HAP-1 (cell line): ENCODE measurements at regions not wholly inside any gene's neighbourhood (a gene's known extent, or its start where the extent isn't known, plus 50 kb on each side); places are given as distances from the start of the nearest gene placed in this dataset.
"Not testable (repeated sequence)": the region's sequence is repeated elsewhere in the genome, so short reads cannot be mapped to it uniquely, and the experiment has no call there.

Source experiments
- DNase-seq, 2 experiments: peaks; one replicate each; pipeline ENCODE4 v3.0.0-alpha.2; 2016 to 2020; ENCODE audit warnings: low spot score in 2 of 2
- H3K27me3 ChIP-seq: fragments of 250-450 bp; sonication (Bioruptor Pico); 2 replicates; pipeline ENCODE4 v1.5.1; 2020; ENCODE audit warnings: low read depth, mild to moderate bottlenecking, moderate library complexity
- H3K36me3 ChIP-seq: fragments of 250-450 bp; sonication (Bioruptor Pico); replicated peaks from 2 replicates; pipeline ENCODE4 v1.5.1; 2020; ENCODE audit warnings: mild to moderate bottlenecking
- H3K4me1 ChIP-seq: fragments of 250-450 bp; sonication (Bioruptor Pico); 2 replicates; pipeline ENCODE4 v1.5.1; 2020; ENCODE audit warnings: mild to moderate bottlenecking
- H3K4me3 ChIP-seq: fragments of 250-450 bp; sonication (Bioruptor Pico); 2 replicates; pipeline ENCODE4 v1.5.1; 2020; ENCODE audit warnings: mild to moderate bottlenecking, moderate library complexity
- H3K9me3 ChIP-seq: fragments of 250-450 bp; sonication (Bioruptor Pico); 2 replicates; pipeline ENCODE4 v1.5.1; 2020; ENCODE audit warnings: mild to moderate bottlenecking, moderate library complexity
- in situ Hi-C: fragments of 300-500 bp; cut with MboI; formaldehyde crosslinking; loops from 3 replicates; pipeline ENCODE4 v1.14.3; 2020; ENCODE audit warnings: low sequenced_read_pairs, inconsistent platforms, mixed read lengths

DNA sequence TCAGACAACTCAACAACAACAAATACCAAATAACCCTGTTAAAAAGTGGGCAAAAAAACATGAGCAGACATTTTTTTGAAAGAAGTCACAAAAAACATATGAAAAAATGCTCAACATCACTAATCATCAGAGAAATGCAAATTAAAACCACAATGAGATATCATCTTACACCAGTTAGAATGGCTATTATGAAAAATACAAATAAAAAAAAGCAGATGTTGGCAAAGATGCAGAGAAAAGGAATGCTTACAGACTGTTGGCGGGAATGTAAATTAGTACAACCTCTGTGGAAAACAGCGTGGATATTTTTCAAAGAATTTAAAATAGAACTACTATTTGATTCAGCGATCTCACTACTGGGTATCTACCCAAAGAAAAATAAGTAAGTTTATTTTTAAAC, 114.0 kb downstream of the SLC38A4 start:
- in situ Hi-C loops = no loop called here
- H3K4me3 ChIP-seq = no peak overlapping the region
- no peaks in the 10 kb centered on the region for H3K27me3 ChIP-seq
- DNase-seq = no peak
- no peaks in the 10 kb centered on the region for H3K9me3 ChIP-seq
- H3K4me1 ChIP-seq = no peaks in the 10 kb centered on the region
- no peaks in the 10 kb centered on the region for H3K36me3 ChIP-seq

DNA sequence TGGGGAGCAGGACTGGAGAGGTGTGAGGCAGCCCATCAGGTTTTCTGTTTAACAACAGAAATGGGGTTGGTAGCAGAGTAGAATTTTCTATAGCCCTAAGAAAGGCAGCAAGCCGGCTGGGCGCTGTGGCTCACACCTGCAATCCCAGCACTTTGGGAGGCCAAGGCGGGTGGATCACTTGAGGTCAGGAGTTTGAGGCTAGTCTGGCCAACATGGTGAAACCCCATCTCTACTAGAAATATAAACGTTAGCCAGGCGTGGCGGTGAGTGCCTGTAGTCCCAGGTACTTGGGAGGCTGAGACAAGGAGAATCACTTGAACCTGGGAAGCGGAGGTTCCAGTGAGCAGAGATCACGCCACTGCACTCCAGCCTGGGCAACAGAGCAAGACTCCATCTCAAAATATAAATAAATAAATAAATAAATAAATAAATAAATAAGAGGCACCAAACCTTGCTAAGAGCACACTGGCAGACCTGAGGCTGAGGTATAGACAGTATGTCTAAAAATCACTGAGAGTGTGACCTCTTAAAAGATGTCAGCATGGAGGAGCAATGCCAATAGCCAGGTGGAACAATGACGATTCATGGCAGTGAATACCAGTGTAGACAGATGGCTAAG, 115.6 kb downstream of the SLC38A4 start:
- in situ Hi-C loops = no loop called here
- H3K36me3 ChIP-seq = no peaks in the 10 kb centered on the region
- no peak overlapping the region for H3K4me3 ChIP-seq
- no peaks in the 10 kb centered on the region for H3K27me3 ChIP-seq
- no peaks in the 10 kb centered on the region for H3K4me1 ChIP-seq
- DNase-seq = no peak
- H3K9me3 ChIP-seq = no peaks in the 10 kb centered on the region

DNA sequence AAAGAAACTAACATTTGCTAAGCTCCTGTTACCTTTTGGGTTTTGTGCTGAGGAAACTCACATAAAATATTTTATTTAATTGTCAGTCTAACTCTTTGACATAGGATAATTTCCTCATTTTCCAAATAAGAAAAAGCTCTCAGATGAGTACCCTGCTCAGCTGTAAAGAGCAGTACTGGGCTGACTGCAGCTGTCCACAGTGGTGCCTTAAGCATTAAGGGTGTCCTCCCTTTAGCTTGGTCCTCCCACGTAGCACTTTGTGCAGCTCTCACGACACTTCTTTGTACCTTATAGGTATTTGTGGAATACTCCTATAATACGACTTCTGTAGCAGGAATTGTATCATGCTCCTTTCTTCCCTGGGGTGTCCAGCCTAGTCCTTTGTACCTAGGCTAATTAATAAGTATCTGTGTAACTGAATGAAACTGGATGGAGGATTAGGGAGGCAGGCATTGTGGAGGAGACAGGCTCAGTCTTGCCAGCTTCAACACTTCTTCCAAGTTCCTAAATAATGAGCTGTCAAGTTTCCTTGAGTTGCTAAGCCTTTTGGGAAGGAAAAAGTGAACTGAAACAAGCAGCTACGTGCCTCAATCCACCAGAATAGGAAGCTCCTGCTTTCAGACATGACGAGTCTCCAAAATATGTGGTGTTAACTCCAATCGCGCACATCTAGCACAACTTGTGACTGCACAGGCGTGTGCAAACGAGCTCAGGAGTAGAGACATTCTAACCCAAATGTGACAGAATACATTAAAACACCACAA, 123.0 kb downstream of the SLC38A4 start:
- no peaks in the 10 kb centered on the region for H3K4me1 ChIP-seq
- DNase-seq = no peak
- no peaks in the 10 kb centered on the region for H3K36me3 ChIP-seq
- H3K9me3 ChIP-seq = no peaks in the 10 kb centered on the region
- in situ Hi-C loops = no loop called here
- no peaks in the 10 kb centered on the region for H3K27me3 ChIP-seq
- H3K4me3 ChIP-seq = no peak overlapping the region

DNA sequence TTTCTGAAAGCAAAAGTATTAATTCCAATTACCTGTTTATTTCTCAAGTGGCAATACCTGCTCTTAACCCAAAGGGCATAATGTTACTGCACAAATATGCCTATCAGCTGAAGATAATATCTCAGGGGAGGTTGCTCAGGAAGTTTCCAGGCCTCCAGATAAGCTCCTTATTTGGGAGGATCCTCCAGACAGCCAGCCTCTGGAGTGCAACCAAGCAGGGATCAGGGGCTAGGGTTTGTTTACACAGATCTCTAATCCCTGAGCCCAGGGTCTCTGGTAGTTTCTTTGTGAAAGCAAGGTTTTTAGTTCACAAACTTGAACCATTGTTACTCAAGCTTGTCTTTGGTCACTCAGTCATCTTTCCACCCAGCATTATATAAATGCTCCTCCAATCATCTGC, 124.4 kb downstream of the SLC38A4 start:
- DNase-seq = no peak
- H3K4me1 ChIP-seq = no peaks in the 10 kb centered on the region
- no peaks in the 10 kb centered on the region for H3K9me3 ChIP-seq
- in situ Hi-C loops = no loop called here
- H3K27me3 ChIP-seq = no peaks in the 10 kb centered on the region
- H3K36me3 ChIP-seq = no peaks in the 10 kb centered on the region
- H3K4me3 ChIP-seq = no peak overlapping the region

DNA sequence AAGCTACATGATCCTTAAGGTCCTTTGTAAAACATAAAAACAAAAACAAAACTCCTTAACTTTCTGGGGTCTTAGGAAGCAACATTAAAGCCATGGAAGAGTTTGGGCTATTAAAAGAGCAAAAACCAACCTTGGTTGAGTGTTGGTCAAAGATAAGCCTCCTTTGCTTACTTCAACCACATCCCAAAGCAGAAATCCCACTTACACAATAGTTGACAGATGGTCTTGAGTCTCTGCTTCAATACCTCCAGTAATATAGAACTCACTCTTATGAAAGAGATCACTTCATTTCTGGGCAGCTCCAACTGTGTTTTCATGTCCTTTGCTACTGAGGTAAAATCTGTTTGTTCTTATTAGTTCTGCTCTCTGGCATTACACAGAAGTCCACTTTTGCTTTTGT, 125.8 kb downstream of the SLC38A4 start:
- Histone ChIP-seq H3K27me3 (no peaks in the 10 kb centered on the region), H3K36me3 (no peaks in the 10 kb centered on the region), H3K4me1 (no peaks in the 10 kb centered on the region), H3K4me3 (no peak overlapping the region), H3K9me3 (no peaks in the 10 kb centered on the region)
- DNase-seq = no peak
- in situ Hi-C loops = no loop called here

DNA sequence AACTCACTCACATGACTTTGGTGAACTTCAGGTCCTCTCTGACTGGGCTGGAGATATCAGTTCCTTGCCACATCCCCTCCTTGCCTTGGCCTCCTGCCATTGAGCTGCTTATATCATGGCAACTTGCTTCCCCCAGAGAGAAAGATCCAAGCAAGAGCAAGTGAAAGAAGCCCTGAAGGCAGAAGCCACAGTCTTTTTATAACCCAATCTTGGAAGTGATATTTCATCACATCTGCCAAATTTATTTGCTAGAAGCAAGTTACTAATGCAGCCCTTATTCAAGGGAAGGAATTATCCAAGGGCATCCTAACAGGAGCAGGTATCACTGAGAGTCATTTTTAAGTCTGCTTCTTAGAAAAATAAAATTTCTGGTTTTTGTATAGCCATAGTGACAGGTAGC, 127.8 kb downstream of the SLC38A4 start:
- H3K36me3 ChIP-seq = no peaks in the 10 kb centered on the region
- H3K4me3 ChIP-seq = no peak overlapping the region
- no peaks in the 10 kb centered on the region for H3K27me3 ChIP-seq
- H3K9me3 ChIP-seq = no peaks in the 10 kb centered on the region
- no peaks in the 10 kb centered on the region for H3K4me1 ChIP-seq
- in situ Hi-C loops = no loop called here
- DNase-seq = no peak

DNA sequence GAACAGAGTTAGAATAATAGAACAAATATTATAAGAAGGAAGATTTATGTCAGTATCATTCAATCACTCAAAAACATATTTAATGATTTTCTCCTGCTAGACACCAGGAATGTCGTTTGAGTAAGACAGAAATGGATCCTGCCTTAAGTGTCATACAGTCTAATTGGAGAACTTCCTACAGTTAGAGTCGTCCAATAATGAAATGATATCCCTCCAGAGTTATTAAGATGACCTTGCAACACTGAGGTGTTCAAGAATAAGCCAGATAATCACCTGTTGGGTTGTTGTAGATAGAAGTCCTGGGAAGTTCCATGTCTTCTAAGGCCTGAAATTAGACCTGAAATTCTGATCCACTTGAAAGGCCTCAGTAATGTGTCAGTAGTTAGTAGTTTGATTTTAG, 132.3 kb downstream of the SLC38A4 start:
- H3K4me3 ChIP-seq = no peak overlapping the region
- no peaks in the 10 kb centered on the region for H3K4me1 ChIP-seq
- H3K36me3 ChIP-seq = no peaks in the 10 kb centered on the region
- no peaks in the 10 kb centered on the region for H3K9me3 ChIP-seq
- no peak for DNase-seq
- H3K27me3 ChIP-seq = no peaks in the 10 kb centered on the region
- in situ Hi-C loops = no loop called here

DNA sequence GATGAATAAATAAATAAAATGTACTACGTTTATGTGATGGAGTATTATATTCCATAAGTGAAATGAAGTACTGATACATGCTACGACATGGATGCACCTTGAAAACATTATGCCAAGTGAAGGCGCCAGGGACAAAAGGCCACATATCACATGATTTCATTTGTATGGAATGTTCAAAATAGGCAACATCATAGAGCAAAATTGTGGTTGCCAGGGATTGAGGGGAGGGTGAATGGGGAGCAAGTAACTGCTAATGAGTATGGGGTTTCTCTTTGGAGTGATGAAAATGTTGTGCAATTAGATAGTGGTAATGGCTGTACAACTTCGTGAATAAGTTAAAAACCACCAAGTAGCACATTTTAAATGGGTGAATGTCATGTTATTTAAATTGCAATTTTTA, 132.8 kb downstream of the SLC38A4 start:
- in situ Hi-C loops = no loop called here
- Histone ChIP-seq H3K36me3 (no peaks in the 10 kb centered on the region), H3K4me3 (no peak overlapping the region), H3K27me3 (no peaks in the 10 kb centered on the region), H3K4me1 (no peaks in the 10 kb centered on the region), H3K9me3 (no peaks in the 10 kb centered on the region)
- no peak for DNase-seq

DNA sequence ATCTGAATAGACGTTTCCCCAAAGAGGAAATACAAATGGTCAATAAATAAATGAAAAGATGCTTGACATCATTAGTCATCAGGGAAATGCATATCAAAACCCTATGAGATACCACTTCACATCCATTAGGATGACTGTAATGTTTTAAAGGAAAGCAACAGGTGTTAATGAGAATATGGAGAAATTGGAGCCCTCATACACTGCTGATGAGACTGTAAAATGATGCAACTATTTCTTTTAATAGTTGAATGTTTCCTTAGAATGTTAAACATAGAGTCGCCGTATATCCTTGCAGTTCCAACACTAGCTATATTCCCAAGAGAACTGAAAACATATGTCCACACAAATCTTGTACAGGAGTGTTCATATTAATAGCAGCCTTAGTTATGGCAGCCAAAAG, 133.2 kb downstream of the SLC38A4 start:
- Histone ChIP-seq H3K9me3 (no peaks in the 10 kb centered on the region), H3K27me3 (no peaks in the 10 kb centered on the region), H3K4me3 (no peak overlapping the region), H3K4me1 (no peaks in the 10 kb centered on the region), H3K36me3 (no peaks in the 10 kb centered on the region)
- no peak for DNase-seq
- in situ Hi-C loops = no loop called here

DNA sequence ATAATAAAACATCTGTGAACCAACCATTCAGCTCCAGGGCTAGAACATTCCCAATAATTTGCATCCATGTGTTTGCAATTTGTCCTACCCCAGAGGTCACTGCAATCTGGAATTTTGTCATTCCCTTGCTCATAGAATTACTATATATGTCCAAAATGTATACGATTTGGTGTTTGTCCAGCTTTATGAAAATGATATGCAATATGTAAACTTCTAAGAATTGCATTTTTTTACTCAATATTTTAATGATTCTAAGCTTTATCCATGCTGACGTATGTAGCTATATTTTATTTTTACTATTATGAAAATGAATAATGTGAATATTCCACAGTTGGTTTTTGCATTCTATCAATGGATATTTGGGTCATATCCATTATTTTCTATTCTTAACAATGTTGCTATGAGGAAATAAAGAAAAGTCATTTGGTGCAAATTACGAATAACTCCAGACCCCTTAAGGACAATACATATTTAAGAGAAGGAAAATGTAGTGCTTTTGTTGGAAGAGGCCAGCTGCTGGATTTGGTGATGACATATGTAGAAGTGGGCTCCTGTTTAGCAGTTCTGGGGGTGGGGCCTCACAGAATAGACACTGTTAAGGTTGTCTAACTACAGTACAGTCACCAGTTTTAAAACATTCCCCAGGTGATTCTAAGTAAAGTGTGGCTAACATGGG, 139.4 kb downstream of the SLC38A4 start:
- Histone ChIP-seq H3K9me3 (no peaks in the 10 kb centered on the region), H3K4me1 (no peaks in the 10 kb centered on the region), H3K36me3 (no peaks in the 10 kb centered on the region), H3K27me3 (no peaks in the 10 kb centered on the region), H3K4me3 (no peak overlapping the region)
- in situ Hi-C loops = no loop called here
- DNase-seq = no peak

DNA sequence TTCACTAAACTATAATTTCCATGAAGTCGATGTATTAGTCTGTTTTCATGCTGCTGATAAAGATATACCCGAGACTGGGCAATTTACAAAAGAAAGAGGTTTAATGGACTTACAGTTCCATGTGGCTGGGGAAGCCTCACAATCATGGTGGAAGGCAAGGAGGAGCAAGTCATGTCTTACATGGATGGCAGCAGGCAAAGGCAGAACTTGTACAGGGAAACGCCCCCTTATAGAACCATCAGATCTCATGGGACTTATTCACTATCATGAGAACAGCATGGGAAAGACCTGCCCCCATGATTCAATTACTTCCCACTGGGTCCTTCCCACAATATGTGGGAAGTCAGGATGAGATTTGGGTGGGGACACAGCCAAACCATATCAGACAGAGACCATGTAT, 141.6 kb downstream of the SLC38A4 start:
- DNase-seq, H3K36me3 ChIP-seq, H3K4me1 ChIP-seq, in situ Hi-C loops, H3K27me3 ChIP-seq, H3K4me3 ChIP-seq, H3K9me3 ChIP-seq: not testable (repeated sequence)

DNA sequence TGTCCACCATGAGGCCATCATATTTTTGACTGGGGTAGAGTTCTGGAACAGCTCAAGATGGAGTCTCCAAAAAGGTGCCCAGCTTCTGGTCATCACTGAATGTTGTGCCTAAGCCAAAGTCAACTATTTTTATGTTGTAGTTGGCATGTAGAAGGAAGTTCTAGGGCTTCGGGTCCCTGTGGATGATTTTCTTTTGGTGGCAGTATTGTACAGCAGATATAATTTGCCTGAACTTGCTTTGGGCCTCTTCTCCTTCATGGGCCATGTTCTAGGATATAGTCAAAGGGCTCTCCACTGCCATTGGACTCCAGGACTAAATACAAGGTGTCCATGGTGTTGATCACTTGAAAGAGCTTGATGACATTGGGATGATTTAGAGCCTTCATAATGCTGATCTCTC, 143.6 kb downstream of the SLC38A4 start:
- no peak overlapping the region for H3K4me3 ChIP-seq
- no peak for DNase-seq
- H3K4me1 ChIP-seq = no peaks in the 10 kb centered on the region
- H3K27me3 ChIP-seq = no peaks in the 10 kb centered on the region
- no peaks in the 10 kb centered on the region for H3K9me3 ChIP-seq
- no peaks in the 10 kb centered on the region for H3K36me3 ChIP-seq
- in situ Hi-C loops = no loop called here

DNA sequence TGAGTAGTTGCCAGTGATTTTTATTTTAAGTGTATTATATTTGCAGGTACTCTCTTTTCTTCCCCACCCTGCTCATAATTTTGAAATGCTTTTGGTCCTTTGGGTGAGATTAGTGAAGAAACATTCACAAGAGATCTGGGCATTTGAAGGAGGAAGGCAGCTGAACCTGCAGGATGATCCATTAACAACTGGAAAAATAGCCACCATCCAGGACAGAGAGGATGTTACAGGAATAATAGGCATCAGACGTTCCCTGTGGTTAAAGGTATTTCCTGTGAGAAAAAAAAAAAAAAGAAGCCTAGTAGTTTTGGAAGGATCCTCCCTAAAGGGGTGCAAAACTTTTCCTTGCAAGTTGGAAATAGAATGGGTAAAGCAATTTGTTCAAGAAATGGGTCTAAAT, 145.3 kb downstream of the SLC38A4 start:
- Histone ChIP-seq H3K27me3 (no peaks in the 10 kb centered on the region), H3K4me3 (no peak overlapping the region), H3K9me3 (no peaks in the 10 kb centered on the region), H3K36me3 (no peaks in the 10 kb centered on the region), H3K4me1 (no peaks in the 10 kb centered on the region)
- in situ Hi-C loops = no loop called here
- no peak for DNase-seq

DNA sequence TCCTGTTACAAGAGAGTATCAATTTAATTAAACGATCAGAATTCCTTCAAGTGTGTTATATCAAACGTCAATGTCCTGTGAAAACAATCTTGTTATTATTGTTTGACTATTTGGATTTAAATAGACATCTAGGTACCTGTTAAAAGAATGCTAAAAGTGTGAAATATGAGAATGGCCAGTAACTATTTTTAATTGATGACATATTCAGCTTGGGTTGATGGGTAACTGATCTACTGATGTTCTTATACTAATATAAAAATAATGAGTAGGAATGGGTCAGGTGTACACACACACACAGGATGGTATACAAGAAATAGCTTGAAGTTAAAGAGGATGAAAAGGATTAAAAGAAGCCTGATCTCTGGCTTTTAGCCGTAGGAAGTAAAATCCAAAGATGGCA, 146.0 kb downstream of the SLC38A4 start:
- Histone ChIP-seq H3K4me3 (no peak overlapping the region), H3K36me3 (no peaks in the 10 kb centered on the region), H3K27me3 (no peaks in the 10 kb centered on the region), H3K9me3 (no peaks in the 10 kb centered on the region), H3K4me1 (no peaks in the 10 kb centered on the region)
- in situ Hi-C loops = no loop called here
- no peak for DNase-seq
